ENCODE measurements at regions not wholly inside any gene's neighbourhood (a gene's known extent, or its start where the extent isn't known, plus 50 kb on each side); places are given as distances from the start of the nearest gene placed in this dataset.

DNA sequence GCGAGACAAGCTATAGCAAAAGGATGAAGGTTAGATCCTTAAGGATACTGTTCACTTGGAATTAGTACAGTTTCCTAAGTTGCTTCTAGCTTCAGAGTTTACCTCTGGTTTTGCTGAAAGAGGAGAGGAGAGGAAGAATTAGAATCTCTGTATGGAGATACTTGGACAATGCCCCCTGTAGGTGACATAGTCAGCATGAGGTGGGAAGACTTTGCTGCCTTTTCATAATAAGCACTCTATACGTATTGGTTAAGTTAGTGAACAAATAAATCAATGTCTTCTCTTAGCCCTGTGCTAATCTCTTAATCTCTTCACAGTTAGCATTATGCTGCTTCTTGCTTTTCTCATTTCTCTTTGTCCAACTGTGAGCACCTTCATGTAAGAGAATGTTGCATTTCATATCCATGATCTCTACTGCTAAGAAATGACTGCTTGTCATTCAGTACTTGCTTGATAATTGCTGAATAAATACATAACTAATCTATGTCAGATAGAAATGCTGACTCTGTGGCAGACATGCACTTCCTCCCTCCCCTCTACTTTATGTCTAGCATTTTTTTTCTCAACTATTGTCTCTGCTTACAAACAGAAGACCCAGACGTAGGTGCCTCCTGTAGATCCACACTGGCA lies 527.2 kb downstream of the GBA3 start:
- Histone ChIP-seq H3K79me2 (ENCODE audit: control insufficient read depth, insufficient read depth, low read length) (no peaks in the 10 kb centered on the region), H4K20me1 (replicated peaks; ENCODE audit: control insufficient read depth, insufficient read depth, low read length) (no peaks in the 10 kb centered on the region), H2AFZ (ENCODE audit: low read depth, low read length) (no peak overlapping the region), H3K27me3 (ENCODE audit: control insufficient read depth in 2 of 2, insufficient read depth in 2 of 2, low read length in 2 of 2) (no peaks in the 10 kb centered on the region), H3K4me3 (no peak overlapping the region), H3K9ac (ENCODE audit: insufficient read depth in 1 of 2, low read depth in 2 of 2, low read length in 2 of 2) (no peak overlapping the region), H3K27ac (ENCODE audit: extremely low read depth, low read depth, low read length) (no peak overlapping the region), H3K9me1 (ENCODE audit: control insufficient read depth, insufficient read depth, low read length) (no peaks in the 10 kb centered on the region), H3K4me1 (replicated peaks in 1 of 2; ENCODE audit: control insufficient read depth in 2 of 2, insufficient read depth in 2 of 2, low read length in 2 of 2) (no peaks in the 10 kb centered on the region), H3K4me2 (ENCODE audit: insufficient read depth, low read length) (no peak overlapping the region), H3K9me3 (replicated peaks; ENCODE audit: control insufficient read depth, insufficient read depth, low read depth, low read length) (no peaks in the 10 kb centered on the region), H3K36me3 (ENCODE audit: control insufficient read depth, insufficient read depth, low read length) (0 out of 3 replicates have a peak, but pooled peaks cover 4% of the 10 kb centered on the region)
- FAIRE-seq = no peak
- in situ Hi-C loops (cut with MboI) (no loop called here), intact Hi-C loops (cut with micrococcal nuclease) (no loop called here)
- CTCF ChIA-PET (ENCODE audit: low intra/inter-chr PET ratio) = no interaction called here
- BruUV-seq (replicated peaks) = no TSS peak
- TF ChIP-seq ZFP36 (IDR thresholded peaks at IDR 0.05; ENCODE audit: low read depth, low read length, partially characterized antibody) (no peak), PTRF (tag; IDR thresholded peaks at IDR 0.05) (no peak), MYC (IDR thresholded peaks at IDR 0.05; ENCODE audit: low read depth, low read length) (no peak), MYC (CRISPR knock-in tag; IDR thresholded peaks at IDR 0.05; ENCODE audit: borderline replicate concordance, low read depth) (no peak), ZBTB9 (CRISPR knock-in tag; IDR thresholded peaks at IDR 0.05) (no peak), ILK (tag; IDR thresholded peaks at IDR 0.05; ENCODE audit: borderline replicate concordance, low read depth) (no peak), ZNF766 (CRISPR knock-in tag; conservative IDR thresholded peaks at IDR 0.05) (no peak), ESRRB (CRISPR knock-in tag; IDR thresholded peaks at IDR 0.05; ENCODE audit: borderline replicate concordance) (no peak), MED1 (CRISPR knock-in tag; IDR thresholded peaks at IDR 0.05; ENCODE audit: borderline replicate concordance) (no peak), TCFL5 (CRISPR knock-in tag; conservative IDR thresholded peaks at IDR 0.05) (no peak)
- no peak for ATAC-seq
- WGBS (ENCODE audit: insufficient coverage, low coverage, missing lambda C conversion rate) = 16% methylated on average over 3 of the region's 3 CpGs
- POLR2A ChIA-PET = no interaction called here
- DNase-seq (ENCODE audit: extremely low read depth in 1 of 4, low spot score in 3 of 4) = no peak

All from K562 (cell line).